PFSK-1 (cell line): ENCODE measurements at regions not wholly inside any gene's neighbourhood (a gene's known extent, or its start where the extent isn't known, plus 50 kb on each side); places are given as distances from the start of the nearest gene placed in this dataset.

Experiments used
- FOXP2 ChIP-seq: optimal IDR thresholded peaks from 2 replicates; pipeline ENCODE3; 2011; ENCODE audit warnings: borderline replicate concordance, control low read depth, inconsistent platforms; ENCODE audit not compliant: insufficient read depth; ENCODE audit errors: extremely low read length, extremely low read depth
- POLR2AphosphoS5 ChIP-seq: IDR thresholded peaks from 2 replicates; pipeline ENCODE4 v1.6.1; 2012; ENCODE audit warnings: low read depth, mild to moderate bottlenecking, control low read depth, low read length, moderate library complexity
- REST ChIP-seq, 2 experiments: IDR thresholded peaks; 2 replicates each; pipeline versions ENCODE4 v1.6.1 to v1.8.0; 2011 to 2012; ENCODE audit warnings: low read depth in 2 of 2, low read length in 2 of 2, control low read depth in 1 of 2, inconsistent platforms in 1 of 2, mild to moderate bottlenecking in 1 of 2, moderate library complexity in 1 of 2; ENCODE audit not compliant: insufficient read depth in 1 of 2
- SIN3A ChIP-seq: IDR thresholded peaks from 2 replicates; pipeline ENCODE4 v1.6.1; 2012; ENCODE audit warnings: mild to moderate bottlenecking, low read length, moderate library complexity, borderline replicate concordance; ENCODE audit not compliant: insufficient read depth
- TAF1 ChIP-seq: IDR thresholded peaks from 2 replicates; pipeline ENCODE4 v1.6.1; 2012; ENCODE audit warnings: low read length, control low read depth, borderline replicate concordance; ENCODE audit not compliant: insufficient read depth

- no peak for TF ChIP-seq FOXP2
- TF ChIP-seq TAF1: no peak
- TF ChIP-seq REST (IDR thresholded peaks at IDR 0.05; ENCODE audit: insufficient read depth in 1 of 2, low read depth in 2 of 2, low read length in 2 of 2): no peak
- TF ChIP-seq POLR2AphosphoS5: no peak
- TF ChIP-seq SIN3A: no peak
Observed at GRCh38 chr1:238982736-238983135, 403.6 kb upstream of the CHRM3 start.
